Spleen (tissue), 7 donors: ENCODE measurements at regions not wholly inside any gene's neighbourhood (a gene's known extent, or its start where the extent isn't known, plus 50 kb on each side); places are given as distances from the start of the nearest gene placed in this dataset.
"Not testable (repeated sequence)": the region's sequence is repeated elsewhere in the genome, so short reads cannot be mapped to it uniquely, and the experiment has no call there.

Source experiments
- POLR2A ChIP-seq, 3 donors: fragments of 450-650 bp; IDR thresholded peaks; one replicate each; pipeline ENCODE4 v1.5.1; 2017; ENCODE audit warnings: antibody characterized with exemption in 3 of 3, mild to moderate bottlenecking in 1 of 3
- TF ChIP-seq, protein P1 (sequence below), 11 experiments: fragments of 200-600 bp in 7 of 11; fragments of 450-650 bp in 4 of 11; sonication (generic) in 4 of 11; IDR thresholded peaks in 8 of 11; conservative IDR thresholded peaks in 3 of 11; 1 replicate in 7 of 11; 2 replicates in 4 of 11; pipeline versions ENCODE4 v1.4.0 to v1.8.0; 2016 to 2021; ENCODE audit warnings: antibody characterized with exemption in 11 of 11, inconsistent platforms in 4 of 11, mild to moderate bottlenecking in 1 of 11
- donor health status: DM: no; HTN: no; CAD: no; lungs with moderate emphysema.
- donor health status: DM: no; HTN: no; CAD: no.
- donor health status: DM: no; HTN: no; CAD: no.

- TF ChIP-seq, protein P1, sequence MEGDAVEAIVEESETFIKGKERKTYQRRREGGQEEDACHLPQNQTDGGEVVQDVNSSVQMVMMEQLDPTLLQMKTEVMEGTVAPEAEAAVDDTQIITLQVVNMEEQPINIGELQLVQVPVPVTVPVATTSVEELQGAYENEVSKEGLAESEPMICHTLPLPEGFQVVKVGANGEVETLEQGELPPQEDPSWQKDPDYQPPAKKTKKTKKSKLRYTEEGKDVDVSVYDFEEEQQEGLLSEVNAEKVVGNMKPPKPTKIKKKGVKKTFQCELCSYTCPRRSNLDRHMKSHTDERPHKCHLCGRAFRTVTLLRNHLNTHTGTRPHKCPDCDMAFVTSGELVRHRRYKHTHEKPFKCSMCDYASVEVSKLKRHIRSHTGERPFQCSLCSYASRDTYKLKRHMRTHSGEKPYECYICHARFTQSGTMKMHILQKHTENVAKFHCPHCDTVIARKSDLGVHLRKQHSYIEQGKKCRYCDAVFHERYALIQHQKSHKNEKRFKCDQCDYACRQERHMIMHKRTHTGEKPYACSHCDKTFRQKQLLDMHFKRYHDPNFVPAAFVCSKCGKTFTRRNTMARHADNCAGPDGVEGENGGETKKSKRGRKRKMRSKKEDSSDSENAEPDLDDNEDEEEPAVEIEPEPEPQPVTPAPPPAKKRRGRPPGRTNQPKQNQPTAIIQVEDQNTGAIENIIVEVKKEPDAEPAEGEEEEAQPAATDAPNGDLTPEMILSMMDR (IDR thresholded peaks at IDR 0.05 in 8 of 11, conservative IDR thresholded peaks at IDR 0.05 in 3 of 11) = not testable (repeated sequence)
- TF ChIP-seq POLR2A (IDR thresholded peaks at IDR 0.05) = not testable (repeated sequence)
Measured at GRCh38 chr12:9283346-9284095, 75.3 kb upstream of the PZP start.
